ENCODE measurements at regions not wholly inside any gene's neighbourhood (a gene's known extent, or its start where the extent isn't known, plus 50 kb on each side); places are given as distances from the start of the nearest gene placed in this dataset.

GRCh38 chr16:60541535-60541934 is 1494.7 kb downstream of the CDH8 start:
- Histone ChIP-seq H3K27ac (no peak overlapping the region), H3K36me3 (no peaks in the 10 kb centered on the region), H3K4me1 (no peaks in the 10 kb centered on the region), H3K9me3 (no peaks in the 10 kb centered on the region), H3K4me3 (no peak overlapping the region), H3K27me3 (no peaks in the 10 kb centered on the region)
- DNase-seq: no peak
- intact Hi-C loops (cut with DNase I; ENCODE audit: low total_unique reads): no loop called here
- no peak for TF ChIP-seq CTCF (IDR thresholded peaks at IDR 0.05)
- TF ChIP-seq POLR2A (IDR thresholded peaks at IDR 0.05): no peak

GRCh38 chr16:60510941-60511340 is 1525.3 kb downstream of the CDH8 start:
- H3K27ac ChIP-seq: no peak overlapping the region
- no peaks in the 10 kb centered on the region for H3K27me3 ChIP-seq
- H3K36me3 ChIP-seq: no peaks in the 10 kb centered on the region
- DNase-seq: no peak
- H3K9me3 ChIP-seq: no peaks in the 10 kb centered on the region
- TF ChIP-seq CTCF (IDR thresholded peaks at IDR 0.05) (no peak), POLR2A (IDR thresholded peaks at IDR 0.05) (no peak)
- no peaks in the 10 kb centered on the region for H3K4me1 ChIP-seq
- no peak overlapping the region for H3K4me3 ChIP-seq
- intact Hi-C loops (cut with DNase I; ENCODE audit: low total_unique reads): no loop called here

- intact Hi-C loops (cut with DNase I; ENCODE audit: low total_unique reads): no loop called here
Measured at GRCh38 chr16:60510208-60510607, 1526.0 kb downstream of the CDH8 start.

GRCh38 chr16:60491273-60491672 is 1545.0 kb downstream of the CDH8 start:
- H3K4me1 ChIP-seq: no peaks in the 10 kb centered on the region
- intact Hi-C loops (cut with DNase I; ENCODE audit: low total_unique reads): no loop called here
- TF ChIP-seq CTCF (IDR thresholded peaks at IDR 0.05): no peak
- no peak for TF ChIP-seq POLR2A (IDR thresholded peaks at IDR 0.05)

More at GRCh38 chr16:60510208-60510607, 1526.0 kb downstream of the CDH8 start:
- TF ChIP-seq POLR2A (IDR thresholded peaks at IDR 0.05): no peak
- TF ChIP-seq CTCF (IDR thresholded peaks at IDR 0.05): no peak
- Histone ChIP-seq H3K27ac (no peak overlapping the region), H3K9me3 (no peaks in the 10 kb centered on the region), H3K36me3 (no peaks in the 10 kb centered on the region), H3K4me1 (no peaks in the 10 kb centered on the region), H3K4me3 (no peak overlapping the region), H3K27me3 (no peaks in the 10 kb centered on the region)
- no peak for DNase-seq

GRCh38 chr16:60485872-60486489 is 1550.3 kb downstream of the CDH8 start:
- Histone ChIP-seq H3K4me1 (no peaks in the 10 kb centered on the region), H3K27me3 (no peaks in the 10 kb centered on the region), H3K27ac (no peak overlapping the region), H3K9me3 (no peaks in the 10 kb centered on the region), H3K36me3 (no peaks in the 10 kb centered on the region), H3K4me3 (no peak overlapping the region)
- TF ChIP-seq CTCF (IDR thresholded peaks at IDR 0.05): no peak
- TF ChIP-seq POLR2A (IDR thresholded peaks at IDR 0.05): no peak
- DNase-seq: no peak
- intact Hi-C loops (cut with DNase I; ENCODE audit: low total_unique reads): no loop called here

More at GRCh38 chr16:60491273-60491672, 1545.0 kb downstream of the CDH8 start:
- H3K4me3 ChIP-seq: no peak overlapping the region
- no peak overlapping the region for H3K27ac ChIP-seq
- no peak for DNase-seq
- no peaks in the 10 kb centered on the region for H3K27me3 ChIP-seq
- H3K9me3 ChIP-seq: no peaks in the 10 kb centered on the region
- no peaks in the 10 kb centered on the region for H3K36me3 ChIP-seq

All from uterus (tissue), 3 donors.